HEK293T (cell line): ENCODE measurements at regions not wholly inside any gene's neighbourhood (a gene's known extent, or its start where the extent isn't known, plus 50 kb on each side); places are given as distances from the start of the nearest gene placed in this dataset.

ENCODE experiments used
- CTCF ChIA-PET: fragments of 350-600 bp; formaldehyde crosslinking; extraction: SDS; loops from one replicate; lab custom pipeline; 2021; ENCODE audit warnings: antibody characterized with exemption, inconsistent platforms; lab: Yijun Ruan, JAX
- POLR2A ChIA-PET: fragments of 350-600 bp; formaldehyde crosslinking; extraction: SDS; loops from one replicate; lab custom pipeline; 2020; ENCODE audit warnings: antibody characterized with exemption, inconsistent platforms; lab: Yijun Ruan, JAX
- DNase-seq: peaks from one replicate; pipeline ENCODE4 v3.0.0; 2012; ENCODE audit warnings: mixed read lengths; ENCODE audit errors: extremely low spot score
- ARNT ChIP-seq: fragments of 450-650 bp; IDR thresholded peaks from 2 replicates; pipeline ENCODE4 v1.6.1; 2017; ENCODE audit warnings: mild to moderate bottlenecking
- BHLHE40 ChIP-seq: fragments of 450-650 bp; IDR thresholded peaks from 2 replicates; pipeline ENCODE4 v1.6.1; 2016; ENCODE audit warnings: mild to moderate bottlenecking, moderate library complexity, borderline replicate concordance
- CTBP1 ChIP-seq: fragments of 450-650 bp; IDR thresholded peaks from 2 replicates; pipeline ENCODE4 v1.6.1; 2016; ENCODE audit warnings: borderline replicate concordance
- ELF4 ChIP-seq: fragments of 450-650 bp; IDR thresholded peaks from 2 replicates; pipeline ENCODE4 v1.6.1; 2017; ENCODE audit warnings: antibody characterized with exemption
- FOXA1 ChIP-seq: fragments of 450-650 bp; IDR thresholded peaks from 2 replicates; pipeline ENCODE4 v1.6.1; 2016; ENCODE audit warnings: mild to moderate bottlenecking
- FOXK2 ChIP-seq: fragments of 450-650 bp; IDR thresholded peaks from 2 replicates; pipeline ENCODE4 v1.6.1; 2016; ENCODE audit warnings: mild to moderate bottlenecking
- FOXM1 ChIP-seq: fragments of 450-650 bp; IDR thresholded peaks from 2 replicates; pipeline ENCODE4 v1.6.1; 2017; ENCODE audit warnings: mild to moderate bottlenecking, borderline replicate concordance
- HDGF ChIP-seq: fragments of 450-650 bp; IDR thresholded peaks from 2 replicates; pipeline ENCODE4 v1.6.1; 2017; ENCODE audit warnings: antibody characterized with exemption, borderline replicate concordance
- L3MBTL2 ChIP-seq: fragments of 450-650 bp; conservative IDR thresholded peaks from 2 replicates; pipeline ENCODE4 v1.6.1; 2016; ENCODE audit warnings: mild to moderate bottlenecking
- LEF1 ChIP-seq: fragments of 450-650 bp; IDR thresholded peaks from 2 replicates; pipeline ENCODE4 v1.6.1; 2017; ENCODE audit warnings: mild to moderate bottlenecking, borderline replicate concordance
- NFRKB ChIP-seq: fragments of 450-650 bp; IDR thresholded peaks from 2 replicates; pipeline ENCODE4 v1.6.1; 2016; ENCODE audit warnings: mild to moderate bottlenecking, moderate library complexity
- PKNOX1 ChIP-seq: fragments of 450-650 bp; IDR thresholded peaks from 2 replicates; pipeline ENCODE4 v1.6.1; 2016
- SP1 ChIP-seq: fragments of 450-650 bp; IDR thresholded peaks from 2 replicates; pipeline ENCODE4 v1.6.1; 2017
- SUZ12 ChIP-seq: fragments of 450-650 bp; IDR thresholded peaks from 2 replicates; pipeline ENCODE4 v1.6.1; 2016; ENCODE audit warnings: mild to moderate bottlenecking
- TARDBP ChIP-seq: fragments of 450-650 bp; IDR thresholded peaks from 2 replicates; pipeline ENCODE4 v1.6.1; 2016
- ZNF384 ChIP-seq: fragments of 450-650 bp; IDR thresholded peaks from 2 replicates; pipeline ENCODE4 v1.6.1; 2016

- no peak for DNase-seq
- CTCF ChIA-PET = no interaction called here
- POLR2A ChIA-PET = no interaction called here
- TF ChIP-seq FOXK2 (no peak), PKNOX1 (no peak), SUZ12 (no peak), ZNF384 (no peak), FOXM1 (no peak)
Measured at GRCh38 chr2:146221826-146222225, 1623.0 kb upstream of the ACVR2A start.

DNA sequence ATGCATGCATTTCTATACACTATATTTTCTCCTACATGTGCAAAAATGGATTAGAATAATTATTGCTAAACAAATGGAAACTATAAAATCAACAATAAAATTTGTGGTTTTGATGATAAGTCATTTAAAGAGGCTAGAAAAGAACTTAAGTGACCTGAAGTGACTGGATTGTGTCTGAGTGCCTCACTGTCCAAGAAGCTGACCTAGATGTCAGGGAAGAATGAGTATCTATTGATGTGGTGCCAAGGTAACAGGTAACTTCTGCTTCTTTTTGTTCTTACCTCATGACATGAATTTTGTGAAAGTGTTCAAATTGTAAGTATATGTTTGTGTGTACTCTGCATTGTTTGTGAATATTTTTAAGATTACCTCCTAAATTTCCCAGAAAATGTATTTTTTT is 1623.9 kb upstream of the ACVR2A start:
- POLR2A ChIA-PET = no interaction called here
- CTCF ChIA-PET = no interaction called here
- TF ChIP-seq ZNF384 = no peak
- TF ChIP-seq HDGF = no peak
- TF ChIP-seq CTBP1 = no peak
- no peak for TF ChIP-seq PKNOX1
- no peak for TF ChIP-seq SUZ12
- TF ChIP-seq FOXA1 = no peak
- TF ChIP-seq TARDBP = no peak
- no peak for TF ChIP-seq LEF1
- no peak for TF ChIP-seq NFRKB
- TF ChIP-seq ELF4 = no peak
- DNase-seq = no peak

DNA sequence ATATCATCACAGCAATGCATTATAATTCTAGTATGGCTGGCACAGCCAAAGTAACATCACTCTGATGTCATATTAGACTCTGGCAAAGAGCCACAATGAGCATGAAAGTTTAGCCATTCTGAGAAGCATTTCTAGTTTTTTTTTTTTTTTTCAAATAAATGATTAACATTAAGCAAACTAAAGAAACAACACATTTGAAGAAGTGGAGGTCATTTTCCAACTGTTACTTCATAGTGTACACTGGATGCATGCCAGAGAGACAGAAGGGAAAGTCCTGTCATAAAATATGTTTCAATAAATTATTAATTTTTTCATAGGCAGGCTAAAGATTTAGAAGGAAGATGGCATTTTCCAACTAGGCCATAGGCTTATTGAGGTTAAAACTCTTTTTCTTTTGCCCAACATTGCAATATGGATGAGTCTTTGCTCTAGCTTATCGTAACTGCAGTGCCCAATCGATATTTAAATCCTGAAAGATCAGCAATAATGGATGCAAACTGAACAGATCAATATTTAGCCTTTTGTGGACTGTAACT is 1630.4 kb upstream of the ACVR2A start:
- no peak for DNase-seq
- CTCF ChIA-PET = no interaction called here
- POLR2A ChIA-PET = no interaction called here
- TF ChIP-seq TARDBP = no peak
- TF ChIP-seq BHLHE40 = no peak
- TF ChIP-seq SUZ12 = no peak

- no peak for DNase-seq
- CTCF ChIA-PET = no interaction called here
- POLR2A ChIA-PET = no interaction called here
- no peak for TF ChIP-seq FOXM1
- no peak for TF ChIP-seq PKNOX1
- TF ChIP-seq ZNF384 = no peak
- TF ChIP-seq BHLHE40 = no peak
- no peak for TF ChIP-seq LEF1
- no peak for TF ChIP-seq HDGF
- no peak for TF ChIP-seq NFRKB
- TF ChIP-seq FOXA1 = no peak
- no peak for TF ChIP-seq ARNT
- TF ChIP-seq CTBP1 = no peak
- no peak for TF ChIP-seq L3MBTL2
- no peak for TF ChIP-seq FOXK2
- no peak for TF ChIP-seq TARDBP
- no peak for TF ChIP-seq ELF4
- no peak for TF ChIP-seq SP1
- no peak for TF ChIP-seq SUZ12
Measured at GRCh38 chr2:146213674-146214073, 1631.2 kb upstream of the ACVR2A start.

- TF ChIP-seq HDGF (no peak), LEF1 (no peak), ELF4 (no peak)
- POLR2A ChIA-PET = no interaction called here
- no peak for DNase-seq
- CTCF ChIA-PET = no interaction called here
Measured at GRCh38 chr2:146212602-146213001, 1632.2 kb upstream of the ACVR2A start.

GRCh38 chr2:146209842-146210275 is 1635.0 kb upstream of the ACVR2A start:
- TF ChIP-seq FOXM1 = no peak
- no peak for TF ChIP-seq ZNF384
- TF ChIP-seq SUZ12 = no peak
- TF ChIP-seq FOXA1 = no peak
- no peak for TF ChIP-seq CTBP1
- no peak for TF ChIP-seq NFRKB
- TF ChIP-seq ARNT = no peak
- no peak for TF ChIP-seq TARDBP
- TF ChIP-seq ELF4 = no peak
- no peak for TF ChIP-seq HDGF
- TF ChIP-seq BHLHE40 = no peak
- TF ChIP-seq LEF1 = no peak
- CTCF ChIA-PET = no interaction called here
- no peak for DNase-seq
- POLR2A ChIA-PET = no interaction called here

DNA sequence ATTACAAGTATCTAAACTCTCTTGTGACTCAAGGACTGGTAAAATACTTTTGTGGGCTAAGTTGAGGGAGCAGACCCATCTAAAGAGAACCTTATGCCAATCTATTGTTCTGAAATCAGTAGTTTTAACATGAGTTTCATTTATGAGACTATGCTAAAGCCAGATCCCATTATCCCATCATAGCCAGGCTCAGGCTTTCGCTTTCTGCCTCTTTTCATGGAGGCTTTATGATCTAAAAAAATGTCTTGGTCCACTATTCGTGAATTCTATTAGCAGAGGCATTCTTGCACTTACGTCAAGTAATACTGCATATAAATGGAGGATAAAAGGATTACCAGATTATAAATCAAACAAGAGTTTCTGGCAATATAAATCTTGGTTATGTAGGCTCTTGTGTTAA is 1636.9 kb upstream of the ACVR2A start:
- DNase-seq = no peak
- no peak for TF ChIP-seq PKNOX1
- no peak for TF ChIP-seq CTBP1
- no peak for TF ChIP-seq TARDBP
- no peak for TF ChIP-seq FOXM1
- no peak for TF ChIP-seq SUZ12
- no peak for TF ChIP-seq FOXA1
- no peak for TF ChIP-seq NFRKB
- TF ChIP-seq FOXK2 = no peak
- TF ChIP-seq ZNF384 = no peak
- no peak for TF ChIP-seq HDGF
- no peak for TF ChIP-seq SP1
- no peak for TF ChIP-seq L3MBTL2
- no peak for TF ChIP-seq LEF1
- TF ChIP-seq ARNT = no peak
- no peak for TF ChIP-seq BHLHE40
- no peak for TF ChIP-seq ELF4
- CTCF ChIA-PET = no interaction called here
- POLR2A ChIA-PET = no interaction called here
